ENCODE measurements at regions not wholly inside any gene's neighbourhood (a gene's known extent, or its start where the extent isn't known, plus 50 kb on each side); places are given as distances from the start of the nearest gene placed in this dataset.

DNA sequence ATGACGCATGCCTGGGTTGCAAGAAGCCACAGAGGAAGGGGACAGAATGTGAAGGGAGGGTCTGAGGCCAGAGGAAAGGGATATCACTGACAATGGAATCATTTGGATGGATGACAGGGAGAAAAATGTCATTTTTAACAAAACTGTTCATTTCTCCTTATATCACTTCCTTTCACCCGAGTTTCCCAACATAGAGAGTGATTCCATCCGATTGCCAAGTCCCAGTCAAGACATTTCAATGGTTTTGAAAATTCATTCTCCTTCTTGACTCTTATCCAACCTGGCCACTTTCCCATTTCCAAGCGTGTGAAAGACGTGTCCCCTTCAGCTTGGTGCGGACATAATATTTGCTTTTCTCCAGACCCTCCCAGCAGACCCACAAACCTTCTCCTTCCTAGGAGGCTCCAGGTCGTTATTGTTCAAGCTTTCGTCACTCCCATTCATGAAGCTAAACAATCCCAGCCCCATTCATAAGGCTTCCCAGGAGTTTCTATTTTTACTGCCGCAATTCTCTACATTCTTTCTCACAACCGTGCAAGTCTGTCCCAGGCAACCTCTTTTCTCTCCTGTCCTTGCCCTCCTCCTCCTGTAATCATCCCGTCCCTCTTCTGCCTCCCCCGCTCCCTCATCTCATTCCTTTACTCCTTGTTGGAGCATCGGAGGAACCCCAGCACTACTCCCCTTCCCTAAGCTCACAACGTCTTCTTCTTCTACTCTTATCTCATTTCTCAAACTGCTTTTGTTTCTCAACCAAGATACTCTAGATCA lies 301.3 kb upstream of the KLF6 start:
- DNase-seq = no peak

DNA sequence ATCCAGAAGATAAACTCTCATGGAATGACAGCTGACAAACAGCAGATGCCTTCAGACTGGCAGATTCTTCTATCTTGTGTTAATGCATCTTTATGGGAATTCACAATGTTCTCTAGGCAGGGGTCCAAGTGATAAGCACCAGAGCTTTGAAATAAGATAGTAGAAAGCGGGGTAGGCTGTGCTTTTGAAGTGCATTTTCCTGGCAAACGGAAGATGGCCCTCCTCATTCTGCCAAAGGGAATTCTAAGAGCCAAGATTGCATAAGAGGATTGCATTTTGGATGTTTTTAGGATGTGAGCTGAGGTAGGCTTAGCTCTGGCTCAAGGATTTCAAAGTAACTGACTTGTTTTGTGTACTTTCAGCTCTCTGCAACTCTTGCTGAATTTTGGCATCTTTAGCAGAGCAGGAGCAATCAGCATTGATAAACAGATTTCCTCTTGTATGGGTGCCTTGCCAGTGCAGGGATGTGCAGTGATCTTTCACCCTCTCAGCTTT lies 298.5 kb upstream of the KLF6 start:
- no peak for DNase-seq

DNA sequence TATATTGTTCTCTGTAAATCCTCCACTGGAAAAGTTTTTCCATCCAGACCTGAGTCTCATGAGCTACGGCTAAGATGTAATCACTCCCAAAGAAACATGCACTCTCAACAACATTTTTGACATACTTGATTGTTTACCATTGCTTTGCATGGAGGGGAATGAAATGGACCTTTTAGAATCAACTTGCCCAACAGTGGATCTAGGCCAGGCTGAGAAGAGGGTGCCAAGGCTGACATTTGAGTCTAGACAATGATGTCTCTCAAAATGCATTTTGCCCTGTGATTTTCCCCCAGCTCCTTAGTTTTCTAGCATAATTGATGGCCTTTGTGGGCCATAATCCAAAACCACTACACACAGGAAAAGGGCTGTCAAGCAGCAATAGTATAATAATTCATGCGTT lies 297.9 kb upstream of the KLF6 start:
- DNase-seq = no peak

DNA sequence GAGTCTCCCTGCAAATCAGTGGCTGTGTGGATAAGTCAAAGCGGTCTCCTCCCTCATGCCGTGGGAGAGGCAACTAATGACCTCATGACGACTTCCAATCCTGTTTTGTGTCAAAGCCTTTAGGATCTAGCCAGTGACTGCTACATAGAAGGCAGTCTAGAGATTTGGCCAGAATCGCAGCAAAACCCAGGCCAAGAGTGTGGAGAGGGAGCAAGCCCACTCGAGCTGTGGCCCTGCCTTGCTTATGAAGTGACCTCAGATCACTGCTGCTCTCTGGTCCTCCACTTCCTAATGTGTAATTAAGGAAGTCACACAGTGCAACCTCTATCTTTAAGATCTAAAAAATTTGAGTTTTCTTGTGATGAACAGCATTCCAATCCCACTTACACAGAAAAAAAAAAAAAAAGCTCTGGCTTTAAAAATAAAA lies 296.7 kb upstream of the KLF6 start:
- DNase-seq = no peak

DNA sequence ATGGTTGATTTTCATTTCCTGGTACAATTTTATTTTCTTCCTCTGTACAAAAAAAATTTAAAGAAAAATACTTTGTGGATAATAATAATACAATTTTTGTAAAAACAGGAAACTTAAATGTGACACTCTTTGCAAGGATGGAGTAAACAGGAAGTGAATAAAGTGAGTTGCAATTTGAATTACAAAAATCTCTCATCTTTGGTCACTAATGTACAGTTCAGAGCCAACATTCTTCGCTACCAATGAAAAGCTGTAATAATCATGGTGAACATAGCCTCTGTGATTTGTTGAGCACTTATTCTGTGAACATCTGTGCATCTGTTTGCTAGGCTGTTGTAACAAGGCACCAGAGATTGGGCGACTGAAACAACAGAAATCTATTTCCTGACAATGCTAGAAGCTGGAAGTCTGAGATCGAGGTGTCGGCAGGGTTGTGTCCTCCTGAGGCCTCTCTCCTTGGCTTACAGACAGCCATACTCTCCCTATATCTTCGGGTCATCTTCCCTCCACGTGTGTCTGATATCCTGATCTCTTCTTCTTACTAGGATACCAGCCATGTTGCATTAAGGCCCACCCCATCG lies 295.3 kb upstream of the KLF6 start:
- no peak for DNase-seq

DNA sequence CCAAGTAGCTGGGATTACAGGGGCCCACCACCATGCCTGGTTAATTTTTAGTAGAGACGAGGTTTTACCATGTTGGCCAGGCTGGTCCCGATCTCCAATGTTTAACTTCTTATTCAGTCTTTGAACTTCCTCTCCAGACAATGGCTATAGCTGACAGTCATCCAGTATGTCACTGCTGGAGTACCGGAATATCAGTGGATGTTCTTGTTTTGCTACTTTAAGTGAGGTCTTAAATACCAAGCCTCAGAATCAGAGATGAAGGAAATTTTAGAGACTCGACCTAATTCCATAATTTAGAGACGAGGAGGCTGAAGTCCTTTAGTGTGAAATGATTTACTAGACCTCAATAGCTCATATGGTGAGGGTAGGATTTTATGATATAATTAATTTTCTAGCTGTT lies 294.8 kb upstream of the KLF6 start:
- no peak for DNase-seq

DNA sequence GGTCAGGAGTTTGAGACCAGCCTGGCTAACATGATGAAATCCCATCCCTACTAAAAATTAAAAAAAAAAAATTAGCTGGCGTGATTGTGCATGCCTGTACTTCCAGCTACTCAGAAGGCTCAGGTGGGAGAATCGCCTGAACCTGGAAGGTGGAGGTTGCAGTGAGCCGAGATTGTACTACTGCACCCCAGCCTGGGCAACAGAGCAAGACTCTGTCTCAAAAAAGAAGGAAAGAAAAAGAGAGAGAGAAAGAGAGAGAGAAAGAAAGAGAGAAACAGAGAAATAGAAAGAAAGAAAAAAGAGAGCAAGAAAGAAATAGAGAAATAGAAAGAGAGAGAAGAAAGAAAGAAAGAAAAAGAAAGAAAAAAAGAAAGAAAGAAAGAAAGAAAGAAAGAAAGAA lies 292.8 kb upstream of the KLF6 start:
- DNase-seq = no peak

DNA sequence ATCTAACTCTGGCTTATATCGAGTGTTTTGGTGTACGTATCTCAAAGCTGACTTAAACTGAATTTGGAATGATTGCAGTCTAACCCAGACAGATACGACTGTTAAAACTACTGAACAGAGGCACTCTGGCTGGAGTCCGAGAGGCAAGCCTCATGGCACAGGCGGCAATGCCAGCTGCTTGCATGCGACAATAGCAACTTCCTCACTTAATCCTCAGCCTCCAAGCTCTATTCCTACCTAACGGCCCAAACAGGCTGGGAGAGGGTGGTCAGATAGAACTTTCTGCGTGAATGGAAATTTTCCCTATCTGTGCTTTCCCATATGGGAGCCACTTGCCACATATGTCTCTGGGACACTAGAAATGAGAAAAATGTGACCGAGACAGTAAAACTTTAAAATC lies 292.0 kb upstream of the KLF6 start:
- no peak for DNase-seq

DNA sequence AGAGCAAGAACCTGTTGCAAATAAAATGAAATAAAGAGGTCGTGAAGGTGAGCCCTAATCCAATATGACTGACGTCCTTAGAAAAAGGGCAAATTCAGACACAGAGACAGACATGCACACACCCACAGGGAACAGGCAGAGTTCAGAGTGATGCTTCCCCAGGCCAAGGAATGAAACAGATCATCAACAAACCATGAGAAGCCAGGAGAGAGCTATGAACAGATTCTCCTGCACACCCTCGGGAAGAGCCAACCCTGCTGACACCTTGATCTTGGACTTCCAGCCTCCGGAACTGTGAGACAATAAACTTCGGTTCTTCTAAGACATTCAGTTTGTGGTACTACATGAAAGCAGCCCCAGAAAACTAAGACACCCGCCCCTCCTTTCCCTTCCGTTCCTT lies 290.4 kb upstream of the KLF6 start:
- DNase-seq = no peak

DNA sequence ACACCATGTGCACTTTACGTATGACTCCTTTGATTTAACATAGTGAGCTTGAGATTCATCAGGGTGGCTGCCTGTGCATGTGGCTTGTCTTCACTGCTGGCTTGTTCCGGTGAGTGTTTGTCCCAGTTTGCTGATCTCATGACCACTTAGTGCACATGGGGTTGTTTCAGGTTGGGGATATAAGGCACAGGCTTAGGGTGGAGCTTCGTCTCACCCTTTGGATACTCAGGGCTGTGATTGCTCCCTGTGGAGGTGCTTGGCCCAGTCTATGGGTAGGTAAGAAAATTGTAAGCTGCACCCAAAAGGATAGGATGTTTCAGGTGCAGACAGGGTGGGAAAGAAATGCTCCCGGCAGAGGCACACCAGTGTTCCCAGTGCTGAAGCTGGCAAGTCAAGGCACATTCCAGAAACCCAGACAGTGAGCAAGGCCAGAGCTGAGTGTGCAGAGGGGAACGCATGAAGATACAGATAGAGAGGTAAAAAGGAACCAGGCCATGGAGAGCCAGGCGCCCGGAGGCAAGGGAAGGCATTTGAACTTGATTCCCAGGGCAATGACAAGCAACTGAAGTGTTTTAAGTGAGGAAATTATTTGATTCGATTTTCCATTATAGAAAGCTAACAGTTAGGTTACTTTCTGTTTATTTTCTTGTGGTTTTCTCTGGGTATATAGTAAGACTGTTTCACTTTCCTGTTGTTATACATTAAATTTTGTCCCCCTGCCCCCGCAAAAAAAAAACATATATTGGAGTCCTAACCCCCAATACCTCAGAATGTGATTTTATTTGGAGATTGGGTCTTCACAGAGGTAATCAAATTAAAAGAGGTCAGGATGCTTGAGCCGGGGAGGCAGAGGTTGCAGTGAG lies 289.8 kb upstream of the KLF6 start:
- DNase-seq = no peak

DNA sequence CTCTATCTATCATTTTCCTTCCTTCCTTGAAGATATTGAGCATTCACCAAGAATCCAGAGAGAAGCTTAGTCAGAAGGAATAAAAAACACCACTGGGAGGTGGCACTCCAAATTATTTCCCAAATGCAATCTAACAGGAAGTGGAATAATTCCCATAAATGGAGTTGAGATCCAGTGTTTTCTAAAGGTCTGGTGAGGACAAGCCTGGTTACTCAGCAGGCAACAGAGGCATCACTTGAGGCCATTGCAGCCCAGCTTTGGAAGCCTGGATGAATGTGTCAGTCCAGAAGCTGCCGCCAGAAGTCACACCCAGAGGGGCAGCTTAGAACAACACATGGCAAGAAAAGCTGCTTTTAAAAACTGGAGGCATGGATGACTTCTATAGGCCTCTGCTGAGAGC lies 288.9 kb upstream of the KLF6 start:
- DNase-seq = no peak

DNA sequence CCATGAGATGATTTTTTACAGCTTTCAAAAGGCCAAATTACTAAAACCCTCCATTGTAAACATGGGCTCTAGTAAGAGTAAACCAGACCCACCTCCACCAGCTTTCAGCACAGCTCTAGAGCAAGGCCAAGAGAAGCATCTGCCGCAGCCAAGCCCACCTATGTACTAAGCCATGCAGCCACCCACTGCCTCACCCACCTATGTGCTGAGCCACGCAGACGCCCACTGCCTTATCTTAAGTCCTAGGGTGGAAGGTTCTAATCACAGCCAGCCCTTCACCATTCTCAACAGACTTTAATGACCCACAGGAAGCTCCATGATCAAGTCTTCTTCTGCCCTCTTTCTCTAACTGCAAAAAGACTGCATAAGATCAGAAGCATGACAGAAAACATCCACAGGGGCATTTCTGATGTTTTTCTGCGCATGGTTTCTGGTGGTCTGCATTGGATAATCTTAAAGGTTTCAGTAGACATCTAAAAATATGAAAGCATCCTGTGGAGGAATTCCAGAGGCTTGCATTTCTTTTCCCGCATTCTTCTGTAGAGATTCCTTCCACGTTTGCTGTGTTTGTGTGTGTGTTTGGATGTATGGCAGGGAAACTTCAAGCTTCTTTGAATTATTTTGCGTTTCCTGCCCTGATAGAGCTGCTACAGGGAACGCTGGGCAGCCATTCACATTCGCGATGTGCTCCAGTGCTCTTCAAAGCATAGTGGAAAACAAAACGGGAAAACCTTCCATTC lies 286.1 kb upstream of the KLF6 start:
- no peak for DNase-seq

DNA sequence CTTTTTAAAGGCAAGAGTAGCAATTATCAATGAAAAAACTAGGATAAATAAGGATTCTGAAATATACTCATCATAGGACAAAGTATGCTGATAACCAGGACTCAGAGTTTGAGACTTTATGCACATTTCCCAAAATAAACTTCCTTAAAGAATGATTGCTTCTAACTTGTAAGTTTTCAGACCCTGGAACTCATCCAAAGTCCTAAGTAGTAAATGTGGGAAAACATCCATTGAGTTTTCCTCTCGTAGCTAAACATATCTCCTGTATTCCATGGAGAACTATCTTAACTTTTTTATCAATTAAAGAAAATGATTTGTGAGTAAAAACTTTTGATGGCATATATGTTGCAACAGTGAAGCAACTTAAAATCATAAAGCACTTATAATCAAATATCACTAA lies 285.2 kb upstream of the KLF6 start:
- no peak for DNase-seq

DNA sequence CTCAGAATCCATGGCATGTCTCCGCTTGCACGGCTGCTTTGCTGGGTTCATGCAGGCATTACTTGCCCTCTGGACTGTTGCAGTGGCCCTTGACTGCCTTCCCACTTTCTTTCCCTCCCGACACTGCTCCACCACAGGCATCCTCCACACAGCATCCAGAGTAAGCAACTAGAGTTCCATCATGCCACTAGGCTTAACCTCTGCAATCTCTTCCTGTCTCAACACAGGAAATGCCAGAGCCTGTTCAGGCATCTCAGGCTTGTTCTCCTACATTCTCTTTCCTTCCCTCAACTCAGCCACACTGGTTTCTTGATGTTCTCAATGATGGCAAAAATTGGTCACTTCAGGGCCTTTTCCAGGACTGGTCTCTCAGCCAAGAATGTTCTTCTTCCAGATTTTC lies 284.5 kb upstream of the KLF6 start:
- no peak for DNase-seq

DNA sequence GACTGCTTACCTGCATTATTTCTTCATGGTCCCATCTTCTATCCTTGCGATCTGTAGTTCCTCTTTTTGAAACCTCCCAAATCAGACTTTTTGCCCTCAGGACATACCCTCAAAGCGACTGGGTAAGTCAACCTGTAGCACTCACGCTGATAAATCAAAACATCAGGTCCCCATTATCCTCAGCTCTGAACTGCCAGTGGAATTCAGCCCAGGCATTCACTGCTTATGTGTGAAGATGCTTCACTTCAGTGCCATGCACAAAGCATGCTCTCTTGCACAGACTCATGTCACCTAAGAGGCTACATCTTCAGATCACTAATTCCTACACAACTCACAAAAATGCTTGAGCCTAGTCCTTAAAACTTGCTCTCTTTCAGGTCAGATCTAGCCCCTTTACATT lies 283.6 kb upstream of the KLF6 start:
- DNase-seq = no peak

DNA sequence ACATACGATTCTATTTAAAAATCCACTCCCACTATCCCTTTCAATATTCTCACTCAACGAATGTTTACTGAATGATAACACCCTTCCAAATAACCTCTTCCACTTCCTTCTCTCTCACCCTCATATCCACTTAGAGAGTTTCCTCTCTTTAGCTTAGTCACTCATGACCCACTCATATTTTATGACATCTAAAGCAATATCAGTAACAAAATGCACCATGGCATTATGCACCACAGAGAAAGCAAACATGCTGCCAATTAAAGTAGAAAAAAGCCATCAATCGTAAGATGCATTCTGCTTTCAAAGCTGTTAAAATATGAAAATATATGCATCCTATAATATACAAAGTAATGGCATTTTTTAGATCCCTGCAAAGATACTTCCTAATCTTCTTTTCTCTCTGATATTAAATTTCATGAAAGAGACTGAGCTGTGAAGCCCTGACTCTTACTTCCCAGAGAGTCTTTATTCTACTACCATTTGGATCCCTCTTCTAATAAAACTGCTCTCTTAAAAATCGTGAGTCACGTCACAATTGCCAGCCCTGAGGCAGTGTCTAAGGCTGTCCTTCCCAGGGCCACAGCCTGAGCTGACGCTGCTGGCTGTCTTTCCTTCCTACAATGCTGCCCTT lies 283.0 kb upstream of the KLF6 start:
- DNase-seq = no peak

DNA sequence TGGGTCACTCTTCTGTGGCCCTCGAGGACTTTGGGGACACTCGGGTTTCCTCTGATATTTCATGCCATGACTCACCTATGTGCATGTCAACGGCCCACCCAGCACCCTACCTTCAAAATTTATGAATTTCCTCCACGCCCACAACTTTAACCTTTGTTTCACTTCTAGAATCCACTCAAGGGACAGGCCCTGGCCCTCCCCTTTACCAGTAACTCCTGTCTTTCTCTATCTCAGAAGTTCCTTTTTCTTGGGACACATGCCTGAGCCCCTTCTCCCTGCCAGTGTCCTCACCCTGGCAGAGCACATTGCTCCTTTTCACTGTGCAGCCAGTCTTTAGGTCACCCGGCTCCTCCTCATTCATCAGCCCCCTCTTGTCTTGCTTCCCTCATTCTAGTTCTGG lies 282.5 kb upstream of the KLF6 start:
- DNase-seq = no peak

DNA sequence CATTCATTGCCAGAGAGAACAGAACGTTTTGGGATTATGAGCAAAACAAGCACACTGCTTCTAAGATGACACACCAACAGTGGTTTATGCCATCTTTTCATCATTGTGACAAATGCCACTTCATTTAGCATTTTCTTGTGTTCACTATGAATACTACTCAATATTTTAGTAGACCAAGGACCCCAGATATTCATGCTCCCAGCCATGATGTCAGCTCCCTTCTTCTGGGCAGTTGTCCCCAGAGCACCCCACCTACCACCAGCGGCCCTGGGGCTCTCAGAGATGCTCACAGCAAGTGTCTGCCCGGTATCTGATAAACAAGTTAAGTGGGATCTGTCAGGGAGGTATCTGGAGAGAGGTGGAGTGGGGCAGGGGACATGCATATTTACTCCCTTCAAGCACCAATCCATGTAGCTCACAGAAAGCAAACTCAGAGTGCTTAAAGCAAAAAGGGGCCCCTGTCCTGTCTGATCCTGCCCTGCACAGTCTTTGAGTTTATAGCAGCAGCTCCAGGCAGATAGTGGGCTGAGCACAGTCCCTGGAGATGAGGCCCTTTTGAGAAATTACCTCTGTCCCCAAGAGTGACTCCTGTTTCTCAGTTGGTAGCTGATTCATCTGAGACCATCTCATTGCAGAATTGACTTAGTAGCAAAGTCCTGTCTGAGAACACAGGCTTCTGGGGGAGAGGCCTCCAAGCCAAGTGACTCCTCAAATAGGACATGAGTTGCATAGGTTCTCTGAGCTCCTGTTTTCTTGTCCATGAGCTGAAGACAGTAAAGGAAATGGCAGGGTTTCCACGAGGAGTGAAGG lies 281.8 kb upstream of the KLF6 start:
- no peak for DNase-seq

DNA sequence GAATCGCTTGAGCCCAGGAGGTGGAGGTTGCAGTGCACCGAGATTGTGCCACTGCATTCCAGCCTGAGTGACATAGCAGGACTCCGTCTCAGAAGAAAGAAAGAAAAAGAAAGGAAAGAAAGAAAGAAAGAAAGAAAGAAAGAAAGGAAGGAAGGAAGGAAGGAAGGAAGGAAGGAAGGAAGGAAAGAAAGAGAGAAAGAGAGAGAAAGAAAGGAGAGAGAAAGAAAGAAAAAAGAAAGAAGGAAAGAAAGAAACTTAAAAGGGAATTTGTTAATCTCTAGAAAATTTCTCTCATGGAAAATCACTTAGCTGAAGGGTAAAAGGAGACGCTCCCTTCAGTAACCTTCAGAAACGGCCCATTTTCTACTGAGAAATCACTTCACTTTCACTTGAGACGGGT lies 279.5 kb upstream of the KLF6 start:
- DNase-seq = no peak

DNA sequence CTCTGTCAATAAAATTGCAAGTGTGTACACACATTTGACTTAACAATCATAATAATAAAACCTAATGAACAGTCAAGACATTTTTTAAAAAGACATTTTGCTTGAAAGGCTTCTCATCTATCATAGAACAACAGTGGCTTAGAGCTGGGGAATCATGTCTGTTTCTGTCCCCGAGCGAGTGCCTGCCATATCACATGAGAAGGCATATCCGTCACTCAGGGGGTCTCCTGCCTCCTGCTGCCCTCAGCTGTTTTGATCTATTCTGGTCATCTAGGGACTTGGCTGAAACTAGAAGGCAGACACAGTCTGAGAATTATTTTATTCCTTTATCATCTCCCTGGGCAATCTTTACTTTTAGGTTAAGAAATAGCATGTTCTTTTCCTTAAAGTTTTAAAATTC lies 278.7 kb upstream of the KLF6 start:
- DNase-seq = no peak

DNA sequence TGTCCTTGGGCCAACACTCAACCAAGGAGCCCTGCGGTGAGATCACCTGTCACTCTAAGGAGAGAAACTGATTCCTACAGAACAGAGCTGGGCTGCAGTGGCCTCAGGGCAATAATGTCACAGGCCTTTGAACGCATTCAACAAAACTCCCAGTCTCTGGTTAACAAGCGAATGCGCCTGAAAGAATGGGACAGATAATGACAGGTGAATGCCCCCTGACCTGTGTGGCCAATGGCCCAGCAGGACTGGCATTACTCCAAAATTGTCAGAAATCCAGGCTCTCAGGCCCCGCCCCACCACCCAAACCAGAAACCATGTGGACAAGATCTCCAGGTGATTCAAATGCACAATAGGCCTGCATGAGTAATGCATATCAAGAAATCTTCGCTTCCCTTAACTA lies 277.7 kb upstream of the KLF6 start:
- no peak for DNase-seq

DNA sequence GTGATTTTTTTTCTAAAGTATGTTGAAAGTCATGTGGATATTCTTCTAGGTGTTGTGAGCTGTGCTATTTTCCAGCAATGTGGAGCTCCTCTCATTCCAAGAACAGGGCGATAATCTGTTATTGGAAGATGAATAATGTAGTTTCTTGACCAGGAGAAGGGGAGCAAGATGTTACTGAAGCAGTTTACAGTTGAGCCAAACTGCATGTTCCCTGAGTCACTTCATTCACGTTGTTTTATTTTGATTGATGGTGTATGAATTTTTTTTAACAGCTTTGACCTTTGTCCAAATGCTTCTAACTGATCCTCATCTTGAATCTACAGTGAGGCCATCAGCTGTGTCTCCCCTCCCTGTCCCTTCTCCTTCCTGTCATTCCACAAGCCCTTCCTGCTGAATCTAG lies 277.1 kb upstream of the KLF6 start:
- no peak for DNase-seq

All from AML-193 (cell line).